ENCODE measurements at regions not wholly inside any gene's neighbourhood (a gene's known extent, or its start where the extent isn't known, plus 50 kb on each side); places are given as distances from the start of the nearest gene placed in this dataset.

DNA sequence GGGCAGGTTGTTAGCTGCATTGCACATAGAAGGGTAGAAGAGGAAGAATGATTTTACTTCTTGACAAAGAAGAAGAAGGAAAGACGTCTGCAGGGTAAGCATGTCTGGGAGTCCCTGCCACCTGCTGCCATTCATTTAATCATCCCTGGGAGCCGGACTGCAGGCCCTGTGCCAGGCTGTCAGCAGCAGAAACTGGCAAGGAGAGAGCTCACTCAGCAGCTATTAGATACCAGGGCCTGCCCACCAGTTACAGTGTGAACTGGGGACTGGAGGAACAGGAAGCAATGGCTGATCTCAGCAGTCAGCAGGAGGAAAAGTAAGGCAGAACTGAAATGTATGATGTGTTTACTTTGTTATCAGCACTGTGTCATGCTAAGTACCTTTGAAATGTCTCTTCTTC lies 75.7 kb upstream of the C1orf87 start:
- Histone ChIP-seq H3K9me3 (replicated peaks in 1 of 2; ENCODE audit: control insufficient read depth in 1 of 2, insufficient read depth in 1 of 2, low read length in 2 of 2) (no peaks in the 10 kb centered on the region), H3K4me1 (ENCODE audit: control insufficient read depth in 1 of 2, insufficient read depth in 2 of 2, low read length in 2 of 2) (no peaks in the 10 kb centered on the region), H4K20me1 (ENCODE audit: insufficient read depth, low read length) (no peaks in the 10 kb centered on the region), H3K36me3 (replicated peaks in 1 of 2; ENCODE audit: control insufficient read depth in 1 of 2, insufficient read depth in 2 of 2, low read length in 2 of 2) (no peaks in the 10 kb centered on the region), H3K27me3 (ENCODE audit: control insufficient read depth in 2 of 2, insufficient read depth in 2 of 2, low read length in 2 of 2) (no peaks in the 10 kb centered on the region), H3K9ac (ENCODE audit: insufficient read depth, low read length, poor library complexity, severe bottlenecking) (no peak overlapping the region), H3K27ac (ENCODE audit: low read depth in 1 of 2, low read length in 2 of 2) (no peak overlapping the region), H3K79me2 (ENCODE audit: insufficient read depth, low read length) (no peaks in the 10 kb centered on the region), H3K4me2 (replicated peaks; ENCODE audit: extremely low read depth, low read length, poor library complexity, severe bottlenecking) (no peak overlapping the region), H2AFZ (ENCODE audit: insufficient read depth, low read depth, low read length, poor library complexity, severe bottlenecking) (no peak overlapping the region), H3K4me3 (replicated peaks in 1 of 3; ENCODE audit: low read depth in 2 of 3, low read length in 3 of 3) (no peak overlapping the region)
- TF ChIP-seq, protein P1, sequence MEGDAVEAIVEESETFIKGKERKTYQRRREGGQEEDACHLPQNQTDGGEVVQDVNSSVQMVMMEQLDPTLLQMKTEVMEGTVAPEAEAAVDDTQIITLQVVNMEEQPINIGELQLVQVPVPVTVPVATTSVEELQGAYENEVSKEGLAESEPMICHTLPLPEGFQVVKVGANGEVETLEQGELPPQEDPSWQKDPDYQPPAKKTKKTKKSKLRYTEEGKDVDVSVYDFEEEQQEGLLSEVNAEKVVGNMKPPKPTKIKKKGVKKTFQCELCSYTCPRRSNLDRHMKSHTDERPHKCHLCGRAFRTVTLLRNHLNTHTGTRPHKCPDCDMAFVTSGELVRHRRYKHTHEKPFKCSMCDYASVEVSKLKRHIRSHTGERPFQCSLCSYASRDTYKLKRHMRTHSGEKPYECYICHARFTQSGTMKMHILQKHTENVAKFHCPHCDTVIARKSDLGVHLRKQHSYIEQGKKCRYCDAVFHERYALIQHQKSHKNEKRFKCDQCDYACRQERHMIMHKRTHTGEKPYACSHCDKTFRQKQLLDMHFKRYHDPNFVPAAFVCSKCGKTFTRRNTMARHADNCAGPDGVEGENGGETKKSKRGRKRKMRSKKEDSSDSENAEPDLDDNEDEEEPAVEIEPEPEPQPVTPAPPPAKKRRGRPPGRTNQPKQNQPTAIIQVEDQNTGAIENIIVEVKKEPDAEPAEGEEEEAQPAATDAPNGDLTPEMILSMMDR (IDR thresholded peaks at IDR 0.05): no peak
- WGBS (ENCODE audit: insufficient coverage): 14% methylated on average over 2 of the region's 2 CpGs
- DNase-seq: no peak
- Mint-ChIP-seq H3K4me1 (no peaks in the 10 kb centered on the region), H3K36me3 (no peaks in the 10 kb centered on the region), H3K9me3 (no peaks in the 10 kb centered on the region), H3K4me3 (no peak overlapping the region), H3K27ac (no peak overlapping the region), H3K27me3 (ENCODE audit: low read depth in 3 of 3) (peaks cover 0 to 3% (median 1%) of the 10 kb centered on the region in 3 donors)
- intact Hi-C loops (cut with micrococcal nuclease): no loop called here

DNA sequence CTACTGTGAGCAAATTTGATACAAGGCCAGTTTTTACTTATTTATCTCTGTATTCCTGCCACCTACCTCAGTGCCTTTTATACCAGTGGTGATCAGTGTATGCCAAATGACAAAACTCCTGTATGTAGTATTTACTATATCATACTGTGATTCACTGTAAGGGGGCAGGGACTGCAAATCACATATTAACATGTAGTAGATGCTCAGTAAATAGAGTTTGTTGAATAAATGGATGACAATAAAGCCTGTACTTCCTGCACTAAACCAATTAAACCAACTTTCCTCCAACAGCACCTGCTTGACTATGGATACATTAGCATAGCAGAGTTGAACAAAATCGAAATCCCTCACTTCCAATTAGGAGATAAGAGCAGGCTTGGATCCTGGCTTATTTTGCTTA lies 73.3 kb upstream of the C1orf87 start:
- no peaks in the 10 kb centered on the region for H3K79me2 ChIP-seq (ENCODE audit: insufficient read depth, low read length)
- no peaks in the 10 kb centered on the region for H3K27me3 ChIP-seq (ENCODE audit: control insufficient read depth in 2 of 2, insufficient read depth in 2 of 2, low read length in 2 of 2)
- Mint-ChIP-seq H3K36me3 (no peaks in the 10 kb centered on the region), H3K9me3 (no peaks in the 10 kb centered on the region), H3K27me3 (ENCODE audit: low read depth in 3 of 3) (peaks cover 0 to 2% (median 1%) of the 10 kb centered on the region in 3 donors), H3K4me1 (no peaks in the 10 kb centered on the region), H3K27ac (no peak overlapping the region), H3K4me3 (no peak overlapping the region)
- DNase-seq: no peak
- TF ChIP-seq, protein P1 (IDR thresholded peaks at IDR 0.05): no peak
- H2AFZ ChIP-seq (ENCODE audit: insufficient read depth, low read depth, low read length, poor library complexity, severe bottlenecking): no peak overlapping the region
- no peak overlapping the region for H3K4me2 ChIP-seq (replicated peaks; ENCODE audit: extremely low read depth, low read length, poor library complexity, severe bottlenecking)
- intact Hi-C loops (cut with micrococcal nuclease): no loop called here
- no peak overlapping the region for H3K4me3 ChIP-seq (replicated peaks in 1 of 3; ENCODE audit: low read depth in 2 of 3, low read length in 3 of 3)
- H3K27ac ChIP-seq (ENCODE audit: low read depth in 1 of 2, low read length in 2 of 2): no peak overlapping the region
- no CpG with 5 or more reads among the region's 1 CpG for WGBS (ENCODE audit: insufficient coverage)
- no peak overlapping the region for H3K9ac ChIP-seq (ENCODE audit: insufficient read depth, low read length, poor library complexity, severe bottlenecking)
- no peaks in the 10 kb centered on the region for H3K36me3 ChIP-seq (replicated peaks in 1 of 2; ENCODE audit: control insufficient read depth in 1 of 2, insufficient read depth in 2 of 2, low read length in 2 of 2)
- H3K4me1 ChIP-seq (ENCODE audit: control insufficient read depth in 1 of 2, insufficient read depth in 2 of 2, low read length in 2 of 2): no peaks in the 10 kb centered on the region
- no peaks in the 10 kb centered on the region for H4K20me1 ChIP-seq (ENCODE audit: insufficient read depth, low read length)
- no peaks in the 10 kb centered on the region for H3K9me3 ChIP-seq (replicated peaks in 1 of 2; ENCODE audit: control insufficient read depth in 1 of 2, insufficient read depth in 1 of 2, low read length in 2 of 2)
